ENCODE measurements at regions not wholly inside any gene's neighbourhood (a gene's known extent, or its start where the extent isn't known, plus 50 kb on each side); places are given as distances from the start of the nearest gene placed in this dataset.

DNA sequence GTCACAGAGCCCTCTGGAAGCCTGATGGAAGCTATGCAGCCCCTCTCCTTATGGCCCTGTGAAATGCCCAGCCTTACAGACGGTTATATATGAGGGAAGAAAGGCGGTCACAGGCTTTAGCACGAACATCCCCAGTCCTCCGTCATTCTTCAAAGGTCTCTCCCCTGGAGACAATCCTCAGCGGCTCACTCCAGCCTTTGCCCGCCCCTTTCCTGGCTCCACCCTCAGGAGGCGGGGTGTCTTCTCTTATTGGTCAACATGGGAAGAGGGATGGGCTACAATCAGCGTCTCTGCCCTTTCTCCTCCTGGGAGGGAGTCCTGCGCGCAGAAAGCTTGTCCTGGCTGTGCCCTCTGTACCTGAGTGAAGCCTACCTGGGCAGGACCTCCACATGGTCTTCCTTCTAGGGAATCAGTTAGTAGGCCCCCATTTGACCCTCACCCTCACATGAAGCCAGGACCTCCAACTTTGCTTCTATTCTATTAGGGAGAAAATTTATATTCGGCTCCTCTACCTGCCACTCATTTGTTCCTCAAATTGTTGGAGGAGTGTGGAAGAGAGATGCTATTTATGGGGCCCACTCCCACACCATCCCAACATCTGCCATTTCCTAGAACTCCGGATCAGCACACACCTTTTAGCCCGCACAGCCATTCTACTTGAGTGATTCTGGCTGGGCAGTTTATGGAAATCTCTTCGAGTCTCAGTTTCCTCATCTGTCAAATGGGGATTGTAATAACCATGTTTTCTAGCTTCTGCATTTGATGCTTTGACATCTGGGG, 112.9 kb upstream of the SLC6A11 start:
- DNase-seq (ENCODE audit: low spot score) = no peak

DNA sequence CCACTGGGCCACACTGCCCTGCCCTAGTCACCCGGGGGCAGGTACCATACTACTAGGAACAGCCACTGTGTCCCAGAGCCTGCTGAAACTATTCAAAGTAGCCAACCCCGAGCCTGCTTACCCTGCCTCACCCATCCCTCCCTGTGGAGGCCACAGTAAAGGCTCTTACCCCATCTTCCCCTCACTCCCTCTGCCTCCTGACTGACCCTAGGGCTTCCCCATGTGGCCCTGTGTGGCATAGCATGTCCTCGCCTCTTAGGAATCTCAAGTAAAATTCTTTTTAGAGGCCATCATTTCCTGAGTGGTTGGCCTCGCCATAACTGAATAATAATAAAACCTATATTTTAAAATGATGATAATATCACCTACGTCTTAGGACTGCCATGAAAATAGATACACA, 112.2 kb upstream of the SLC6A11 start:
- no peak for DNase-seq (ENCODE audit: low spot score)

DNA sequence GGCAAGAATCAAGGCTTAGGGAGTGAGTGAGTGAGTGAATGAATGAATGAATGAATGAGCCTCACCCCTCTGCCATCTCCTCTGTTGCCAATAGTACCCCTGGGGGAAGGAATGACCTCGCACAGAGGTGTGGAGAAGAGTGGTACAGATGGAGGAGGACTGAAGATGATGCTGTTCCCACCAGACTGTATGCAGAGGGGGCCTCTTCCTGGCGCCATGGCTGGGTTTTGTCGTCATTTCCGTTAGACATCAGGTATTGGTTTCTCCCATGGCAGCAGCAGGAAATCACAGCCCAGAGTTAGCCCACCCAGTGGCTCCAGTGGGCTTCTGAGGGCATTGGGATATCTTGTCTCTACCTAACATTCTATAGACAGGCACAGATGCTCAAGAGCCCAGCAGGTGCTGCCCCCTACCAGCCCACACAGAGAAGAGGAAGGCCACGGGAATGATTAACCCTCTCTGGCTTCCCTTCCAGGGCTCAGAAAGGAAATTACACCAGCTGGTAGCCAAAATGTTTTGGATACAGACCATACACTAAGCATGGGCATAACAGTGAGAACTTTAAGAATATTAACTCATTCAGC, 109.8 kb upstream of the SLC6A11 start:
- no peak for DNase-seq (ENCODE audit: low spot score)

DNA sequence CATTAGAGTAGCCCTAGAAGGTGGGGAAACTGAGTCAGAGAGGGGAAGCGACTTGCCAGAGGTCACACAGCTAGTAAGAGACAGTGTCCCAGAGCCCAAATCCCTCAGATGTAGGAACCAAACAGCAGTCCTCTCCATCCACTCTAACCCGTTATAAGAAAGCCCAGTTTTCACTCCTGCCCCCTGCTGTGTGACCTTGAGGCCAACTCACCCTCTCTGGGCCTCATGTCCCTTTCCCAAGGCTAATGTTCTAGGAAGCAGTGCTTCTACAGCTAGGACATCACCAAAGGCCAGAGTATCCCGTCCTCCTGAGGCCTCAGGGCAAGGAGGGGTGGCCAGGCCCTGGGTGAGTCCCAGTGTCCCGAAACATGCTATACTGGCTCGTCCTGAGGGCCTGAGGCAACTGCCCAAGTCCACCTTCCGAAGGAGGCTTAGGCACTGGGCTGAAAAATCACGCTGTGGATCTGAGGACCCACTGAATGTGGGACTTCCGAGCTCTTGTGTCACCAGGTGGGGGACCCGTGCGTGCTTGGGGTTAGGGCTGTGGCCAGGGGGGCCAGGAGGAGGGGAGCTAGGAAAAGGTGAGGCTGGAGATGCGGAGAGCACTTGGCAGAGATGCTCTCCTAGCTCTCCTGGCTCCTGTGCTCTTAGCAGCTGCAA, 109.2 kb upstream of the SLC6A11 start:
- no peak for DNase-seq (ENCODE audit: low spot score)

DNA sequence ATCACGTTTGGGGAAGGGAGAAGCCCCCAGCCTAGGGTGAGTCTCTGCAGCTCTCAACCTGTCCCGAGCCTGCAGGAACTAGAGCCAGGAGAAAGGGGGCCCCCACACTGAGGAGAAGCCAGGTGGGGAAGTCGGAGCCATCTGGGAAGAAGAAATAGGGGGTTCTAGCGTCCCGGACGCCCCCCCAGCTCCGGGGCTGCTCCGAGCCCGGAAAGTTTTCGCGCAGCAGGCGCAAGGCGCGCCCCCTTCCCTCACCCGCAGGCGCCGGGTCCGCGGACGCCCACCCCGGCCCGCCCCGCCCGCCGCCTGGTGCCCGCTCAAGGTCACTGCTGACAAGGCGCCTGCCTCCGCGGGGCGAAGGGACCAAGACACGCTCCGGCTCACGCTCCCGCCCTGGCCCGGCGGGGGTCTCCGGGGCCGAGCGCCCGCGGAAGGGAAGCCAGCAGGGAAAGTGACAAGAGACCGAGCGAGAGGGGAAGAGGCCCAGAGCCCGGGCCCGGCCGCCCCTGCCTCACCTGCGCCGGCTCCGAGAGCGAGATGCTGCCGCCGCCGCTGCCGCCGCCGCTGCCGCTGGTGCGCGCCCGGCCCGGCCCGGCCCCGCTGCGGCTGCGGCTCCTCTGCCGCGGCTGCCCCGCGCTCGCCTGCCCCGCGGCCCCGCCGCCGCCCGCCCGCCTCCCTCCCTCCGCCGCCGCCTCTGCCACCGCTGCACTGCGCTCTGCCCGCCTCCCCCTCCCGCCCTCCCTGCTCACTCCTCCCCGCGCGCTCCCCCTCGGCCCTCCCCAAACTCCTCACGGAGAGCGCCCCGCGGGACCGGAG, 108.4 kb upstream of the SLC6A11 start:
- DNase-seq (ENCODE audit: low spot score) = no peak

DNA sequence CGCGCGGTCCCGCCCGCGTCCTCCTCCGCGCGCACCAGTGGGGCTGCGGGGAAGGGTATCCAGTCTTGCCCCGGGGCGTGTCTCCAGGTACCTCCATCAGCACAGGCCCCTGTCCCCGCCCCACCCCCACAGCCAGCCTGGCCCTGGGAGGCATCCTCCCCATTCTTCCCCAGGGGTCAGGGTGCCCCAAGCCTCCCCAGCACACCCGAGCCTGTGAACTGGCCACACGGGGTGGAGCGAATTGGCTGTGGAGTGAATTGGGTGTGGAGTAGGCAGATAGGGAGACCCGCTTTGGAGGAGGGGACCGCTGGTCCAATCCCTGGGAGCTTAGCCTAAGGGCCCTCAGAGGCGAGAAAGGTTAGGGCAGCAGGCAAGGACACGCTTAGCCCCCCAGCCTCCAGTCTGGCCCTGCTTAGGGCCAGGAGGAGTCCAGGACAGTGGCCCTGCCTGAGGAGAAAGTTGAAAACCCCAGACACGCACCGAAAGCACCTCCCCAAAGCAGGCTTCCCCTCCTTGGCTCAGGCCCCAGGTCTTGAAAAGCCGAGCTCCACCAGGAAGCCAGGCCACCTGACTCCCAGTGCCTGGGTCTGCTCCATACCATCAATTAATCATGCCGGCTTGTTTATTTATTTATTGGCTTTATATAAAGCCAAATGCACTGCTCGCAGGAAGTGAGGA, 107.7 kb upstream of the SLC6A11 start:
- DNase-seq (ENCODE audit: low spot score) = no peak

DNA sequence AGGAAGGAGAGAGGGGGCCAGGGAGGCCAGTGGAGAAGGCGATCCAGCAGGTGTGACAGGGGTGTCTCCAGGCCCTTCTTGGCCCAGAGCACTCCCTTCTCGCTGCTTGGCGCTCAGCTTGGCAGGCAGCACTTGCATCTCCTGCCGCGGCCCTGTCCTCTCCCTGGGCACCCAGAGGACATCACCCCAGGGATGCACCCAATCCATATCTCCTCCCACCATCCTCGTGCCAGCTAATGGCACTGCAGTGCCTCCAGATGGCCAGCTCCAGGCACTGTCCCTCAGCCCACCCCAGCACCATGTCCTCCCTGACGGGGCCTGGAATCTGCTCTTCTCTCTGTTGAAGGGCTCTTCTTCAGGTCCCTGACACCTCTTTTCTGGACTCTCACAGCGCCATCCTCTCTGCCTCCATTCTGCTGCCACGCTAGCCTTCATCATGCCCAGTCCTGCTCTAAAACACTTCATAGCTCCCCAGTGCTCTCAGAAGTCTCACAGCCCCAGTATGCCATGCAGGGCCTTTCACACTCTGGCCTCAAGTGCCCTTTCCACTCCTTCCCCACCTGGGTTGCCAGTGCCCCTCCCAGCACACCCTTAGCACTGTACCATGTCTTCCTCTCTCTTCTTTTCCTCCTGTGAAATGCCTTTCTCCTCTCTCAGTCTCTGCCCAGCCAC, 106.8 kb upstream of the SLC6A11 start:
- DNase-seq (ENCODE audit: low spot score) = no peak

DNA sequence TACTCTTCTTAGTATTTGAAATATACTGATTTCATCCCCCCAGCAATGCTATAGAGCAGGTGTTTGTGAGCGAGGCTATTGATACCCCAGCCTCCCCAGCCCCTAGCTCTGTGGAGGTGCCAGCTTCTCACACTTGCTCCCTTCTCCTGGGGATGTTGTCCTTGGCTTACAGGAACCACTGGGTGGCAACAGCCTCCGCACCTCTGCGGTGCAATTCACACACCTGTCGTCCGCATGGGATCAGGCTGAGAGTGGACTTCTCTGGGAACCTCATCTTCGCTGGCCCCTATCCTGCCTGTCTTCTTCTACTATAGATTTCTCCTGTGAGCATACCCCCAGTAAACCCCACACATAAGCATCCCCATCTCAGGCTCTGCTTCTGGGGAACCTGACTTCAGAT, 103.9 kb upstream of the SLC6A11 start:
- no peak for DNase-seq (ENCODE audit: low spot score)

DNA sequence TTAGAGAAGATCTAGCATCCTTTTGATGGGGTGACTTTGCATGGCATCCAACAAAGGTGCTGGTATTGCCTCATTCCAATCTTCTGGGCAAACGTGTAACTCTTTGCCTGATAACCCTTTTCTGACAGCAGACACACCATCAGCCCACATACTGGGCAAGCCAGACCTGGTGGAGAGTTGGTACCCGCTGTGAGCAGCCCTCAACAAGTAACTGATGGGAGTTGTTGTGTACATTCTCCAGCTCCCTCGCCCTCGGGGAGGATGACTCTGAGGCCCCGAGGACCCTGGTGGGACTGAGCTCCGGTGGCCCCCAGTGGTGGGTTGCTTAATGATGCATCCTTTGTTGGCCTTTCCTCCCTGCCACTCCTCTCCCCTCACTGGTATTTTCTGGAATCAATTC, 102.4 kb upstream of the SLC6A11 start:
- no peak for DNase-seq (ENCODE audit: low spot score)

DNA sequence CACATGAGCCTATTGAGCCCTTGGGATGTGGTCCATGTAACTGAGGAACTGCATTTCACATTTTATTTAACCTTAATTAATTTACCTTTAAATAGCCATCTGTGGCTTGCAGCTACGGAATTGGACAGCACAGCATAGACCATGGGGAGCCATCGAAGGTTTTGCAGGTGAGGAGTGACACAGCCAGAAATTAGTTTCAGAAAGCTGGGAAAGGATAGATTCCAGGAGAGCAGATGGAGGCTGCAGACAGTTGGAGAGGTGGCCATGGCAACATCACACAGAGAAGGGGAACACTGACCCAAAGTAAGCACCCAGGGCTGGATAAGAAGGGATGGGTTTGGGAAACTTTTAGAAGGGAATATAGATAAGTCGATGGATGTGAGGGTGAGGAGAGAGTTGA, 100.1 kb upstream of the SLC6A11 start:
- DNase-seq (ENCODE audit: low spot score) = no peak

DNA sequence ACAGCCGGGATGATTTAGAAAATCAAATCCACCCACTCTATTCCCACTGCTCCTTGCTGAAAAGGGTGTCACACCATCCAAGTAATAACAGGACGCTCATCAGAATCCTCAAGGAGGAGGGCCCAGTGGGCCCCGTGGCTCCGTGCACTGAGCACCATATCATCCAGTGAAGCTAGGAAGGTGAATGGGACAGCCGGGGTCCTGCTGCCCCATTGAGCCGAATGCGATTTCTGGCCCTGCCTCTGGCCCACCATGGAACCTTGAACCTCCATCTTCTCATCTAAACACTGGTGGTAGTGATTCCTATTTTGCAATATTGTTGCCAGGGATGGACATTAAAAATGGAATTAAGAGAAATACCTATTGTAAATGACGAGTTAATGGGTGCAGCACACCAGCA, 99.1 kb upstream of the SLC6A11 start:
- DNase-seq (ENCODE audit: low spot score) = no peak

DNA sequence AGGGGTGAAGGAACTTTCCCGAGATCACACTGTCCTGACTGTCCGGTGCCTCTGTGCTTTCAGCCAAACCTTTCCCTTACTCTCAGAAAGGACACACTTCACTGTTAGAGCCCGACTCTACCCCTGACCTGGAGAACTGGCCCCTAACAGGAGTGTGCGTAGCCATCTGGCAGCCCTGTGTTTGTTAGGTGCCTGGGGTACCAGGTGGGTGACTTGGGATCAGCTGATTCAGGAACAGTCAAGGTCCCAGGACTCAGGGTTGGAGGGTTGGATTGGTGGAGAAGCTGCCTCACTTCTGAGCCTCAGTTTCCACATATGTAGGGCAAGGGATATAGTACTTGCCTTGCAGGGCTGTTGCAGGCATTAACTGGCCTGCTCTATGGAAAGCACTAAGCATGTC, 98.3 kb upstream of the SLC6A11 start:
- no peak for DNase-seq (ENCODE audit: low spot score)

DNA sequence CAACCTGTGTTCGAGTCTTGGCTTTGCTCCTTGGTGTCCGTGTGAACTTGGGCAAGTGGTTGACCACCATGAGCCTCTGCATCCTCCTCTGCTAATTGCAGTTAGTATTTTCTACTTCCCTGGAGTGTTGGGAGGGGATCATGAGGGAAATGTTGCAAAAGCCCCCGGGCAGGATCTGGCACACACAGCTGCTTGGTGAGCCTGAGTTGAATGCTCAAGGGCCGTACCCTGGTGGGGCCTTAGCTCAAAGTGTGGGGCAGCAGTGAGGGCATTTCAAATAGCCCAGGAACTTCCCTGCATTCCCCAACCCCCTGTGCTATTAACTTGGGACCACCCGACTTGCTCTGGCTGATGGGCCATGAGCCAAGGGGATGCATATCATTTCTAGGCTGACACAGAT, 94.9 kb upstream of the SLC6A11 start:
- no peak for DNase-seq (ENCODE audit: low spot score)

DNA sequence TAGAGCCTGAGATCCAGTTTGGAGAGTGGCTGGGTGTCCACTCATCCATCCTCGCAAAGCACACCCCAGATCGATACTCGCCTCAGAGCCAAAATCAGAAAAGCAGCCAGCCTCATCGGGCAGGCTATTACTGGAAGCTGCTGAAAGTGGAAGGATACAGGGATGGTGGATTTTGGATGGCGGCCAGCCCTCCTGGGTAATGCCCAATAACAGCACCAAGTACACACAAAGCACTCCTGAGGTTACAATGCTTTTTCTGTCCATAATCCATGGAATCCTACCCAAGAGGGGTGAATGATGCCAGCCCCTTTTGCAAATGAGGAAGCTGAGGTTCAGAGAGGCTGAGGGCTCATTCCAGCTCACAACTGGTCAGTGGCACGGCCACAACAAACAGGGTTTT, 93.1 kb upstream of the SLC6A11 start:
- DNase-seq (ENCODE audit: low spot score) = no peak

DNA sequence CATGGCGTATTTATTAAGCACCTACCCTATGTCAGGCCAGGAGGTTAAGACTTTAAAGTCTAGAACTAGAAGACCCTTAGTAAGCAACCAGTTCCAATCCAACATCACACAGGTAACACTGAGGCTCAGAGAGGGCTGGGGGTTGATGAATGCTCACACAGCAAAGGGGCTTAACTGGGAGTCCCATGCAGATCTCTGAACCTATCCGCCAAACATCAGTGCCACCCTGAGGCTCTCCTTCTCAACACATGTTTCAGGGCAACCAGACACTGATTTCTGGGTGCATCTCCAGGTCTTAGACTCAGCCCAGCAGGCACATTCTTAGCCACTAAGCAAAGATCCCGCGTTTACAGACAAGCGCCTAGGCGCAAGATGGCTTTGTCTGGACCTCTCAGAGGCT, 92.0 kb upstream of the SLC6A11 start:
- DNase-seq (ENCODE audit: low spot score) = no peak

DNA sequence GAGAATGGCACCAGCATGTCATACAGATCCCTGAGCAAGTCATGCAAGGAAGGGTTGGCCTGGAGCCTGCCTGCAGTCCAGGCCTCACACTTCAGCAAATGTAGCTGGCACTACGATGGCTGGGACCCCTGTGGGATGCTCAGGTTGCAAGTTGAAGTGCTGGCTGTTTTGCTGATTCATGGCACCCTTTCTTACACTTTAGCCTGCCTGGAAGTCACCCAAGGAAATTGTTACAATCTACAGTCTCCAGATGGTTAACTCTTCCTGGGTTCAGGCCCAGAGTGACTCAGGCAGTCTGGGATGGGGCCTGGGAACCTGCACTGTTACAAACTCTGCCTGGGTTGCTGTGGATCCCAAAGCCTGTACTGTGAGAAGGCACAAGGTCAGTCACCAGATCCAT, 91.0 kb upstream of the SLC6A11 start:
- no peak for DNase-seq (ENCODE audit: low spot score)

DNA sequence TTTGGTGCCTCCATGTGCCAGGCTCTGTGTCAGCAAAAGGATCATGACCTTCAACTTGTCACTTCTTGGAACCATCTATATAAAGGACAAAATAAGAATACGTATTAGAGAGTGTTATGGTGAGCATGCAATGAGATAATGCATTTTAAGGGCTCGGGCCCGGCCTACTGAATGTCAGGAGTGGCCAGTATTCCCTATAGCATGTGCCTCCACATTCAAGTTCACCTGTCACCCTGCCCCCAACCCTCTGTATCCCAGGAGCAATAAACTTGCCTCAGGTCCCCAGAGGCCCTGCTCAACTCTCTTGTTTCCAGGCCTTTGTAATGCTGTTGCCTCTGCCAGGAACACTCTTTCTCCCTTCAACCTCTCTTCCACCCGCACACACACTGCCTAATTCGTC, 90.2 kb upstream of the SLC6A11 start:
- DNase-seq (ENCODE audit: low spot score) = no peak

DNA sequence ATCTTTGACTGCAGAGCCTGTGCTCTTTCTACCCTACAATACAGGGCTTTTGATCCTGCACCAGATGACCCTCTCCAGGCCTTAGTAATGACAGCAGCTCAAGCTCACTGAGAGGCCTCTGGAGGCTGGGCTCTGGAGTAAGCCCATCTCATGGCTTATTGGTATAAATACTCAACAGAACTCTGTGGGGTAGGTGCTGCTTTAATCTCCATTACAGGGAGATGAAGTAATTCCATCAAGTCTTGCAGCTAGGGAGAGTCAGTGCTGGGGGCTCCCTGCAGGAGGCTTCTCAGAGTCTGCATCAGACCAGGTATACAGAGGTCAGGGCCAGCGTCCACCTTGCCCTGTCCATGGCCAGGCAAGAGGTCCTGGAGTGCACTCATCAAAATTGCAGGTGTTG, 89.2 kb upstream of the SLC6A11 start:
- no peak for DNase-seq (ENCODE audit: low spot score)

DNA sequence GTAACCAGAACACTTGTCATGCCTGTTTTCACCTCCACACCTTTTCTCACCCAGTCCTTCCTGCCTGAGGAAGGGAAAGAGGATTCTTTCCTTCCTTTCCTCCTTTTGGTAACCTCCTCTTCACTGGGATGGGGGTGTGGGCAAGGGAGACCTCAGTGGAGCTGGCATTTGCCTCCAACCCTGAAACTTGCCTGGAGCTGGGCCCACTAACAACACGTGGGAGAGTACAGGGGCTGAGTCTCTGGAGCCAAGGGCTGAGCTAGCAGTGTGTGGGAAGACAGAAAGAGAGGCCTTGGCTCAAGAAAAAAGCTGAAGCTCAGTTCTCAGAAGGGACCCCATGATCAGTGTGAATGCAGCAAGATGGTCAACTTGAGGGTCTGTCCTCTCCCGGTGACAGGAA, 86.6 kb upstream of the SLC6A11 start:
- DNase-seq (ENCODE audit: low spot score) = peak; percentile 12

DNA sequence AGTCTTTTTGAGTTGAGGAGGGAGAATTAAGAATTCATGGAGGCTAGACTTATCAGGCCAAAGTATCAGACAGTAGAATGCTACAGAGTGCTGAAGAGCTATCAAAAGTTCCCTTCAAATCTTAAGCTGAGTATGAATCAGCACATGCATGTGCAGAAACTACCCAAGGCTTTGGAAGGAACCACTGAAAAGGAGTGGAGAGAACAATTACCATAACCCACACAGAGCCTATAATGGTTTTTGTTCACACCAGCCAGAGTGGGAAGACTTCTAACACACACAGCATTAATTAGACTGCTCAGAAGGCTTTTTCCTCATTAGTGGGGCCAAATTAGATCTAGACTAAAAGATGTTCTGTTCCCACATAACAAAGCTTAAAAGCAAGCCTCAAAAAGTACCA, 83.7 kb upstream of the SLC6A11 start:
- no peak for DNase-seq (ENCODE audit: low spot score)

DNA sequence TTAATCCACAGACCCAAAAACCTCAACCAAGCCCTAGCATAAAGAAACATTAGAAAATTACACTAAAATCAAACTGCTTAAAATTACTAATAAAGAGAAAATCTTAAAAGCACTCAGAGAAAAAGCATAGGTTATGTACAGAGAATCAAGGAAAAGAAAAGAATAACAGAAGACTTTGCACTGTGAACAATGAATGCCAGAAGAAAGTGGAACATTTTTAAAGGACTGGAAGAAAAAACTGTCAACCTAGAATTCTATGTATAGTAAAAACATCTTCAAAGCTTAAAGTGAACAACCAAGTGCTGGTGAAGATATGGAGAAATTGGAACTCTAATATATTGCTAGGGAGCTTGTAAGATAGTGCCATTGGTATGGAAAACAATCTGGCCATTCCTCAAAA, 82.7 kb upstream of the SLC6A11 start:
- DNase-seq (ENCODE audit: low spot score) = no peak
